Activated CD4-positive, alpha-beta T cell treated with anti-CD3 and anti-CD28 coated beads for 4 hours (primary cell): ENCODE measurements at regions not wholly inside any gene's neighbourhood (a gene's known extent, or its start where the extent isn't known, plus 50 kb on each side); places are given as distances from the start of the nearest gene placed in this dataset.
"Not testable (repeated sequence)": the region's sequence is repeated elsewhere in the genome, so short reads cannot be mapped to it uniquely, and the experiment has no call there.

ENCODE experiments used
- DNase-seq, 2 donors: peaks; one replicate each; pipeline ENCODE4 v3.0.0-alpha.2; 2020

GRCh38 chr16:47903470-47903869, 252.3 kb downstream of the ABCC12 start:
- no peak for DNase-seq

- not testable (repeated sequence) for DNase-seq
Measured at GRCh38 chr16:47897105-47897504, 258.7 kb downstream of the ABCC12 start.

- no peak for DNase-seq
Measured at GRCh38 chr16:47895146-47895545, 260.6 kb downstream of the ABCC12 start.

- DNase-seq, result no peak
Measured at GRCh38 chr16:47892999-47893398, 262.8 kb downstream of the ABCC12 start.

- no peak for DNase-seq
Measured at GRCh38 chr16:47888734-47889133, 267.1 kb downstream of the ABCC12 start.

GRCh38 chr16:47888142-47888541, 267.7 kb downstream of the ABCC12 start:
- DNase-seq, result no peak

GRCh38 chr16:47887496-47887895, 268.3 kb downstream of the ABCC12 start:
- no peak for DNase-seq

- DNase-seq, result no peak
Measured at GRCh38 chr16:47886631-47887415, 269.0 kb downstream of the ABCC12 start.

- DNase-seq, result no peak
Measured at GRCh38 chr16:47886139-47886538, 269.7 kb downstream of the ABCC12 start.

- DNase-seq, result no peak
Measured at GRCh38 chr16:47885489-47885888, 270.3 kb downstream of the ABCC12 start.

GRCh38 chr16:47884116-47884725, 271.6 kb downstream of the ABCC12 start:
- no peak for DNase-seq

GRCh38 chr16:47881574-47881973, 274.2 kb downstream of the ABCC12 start:
- DNase-seq, result no peak

GRCh38 chr16:47880653-47881052, 275.1 kb downstream of the ABCC12 start:
- no peak for DNase-seq

- no peak for DNase-seq
Measured at GRCh38 chr16:47877166-47877565, 278.6 kb downstream of the ABCC12 start.

GRCh38 chr16:47876511-47876910, 279.3 kb downstream of the ABCC12 start:
- no peak for DNase-seq

- DNase-seq, result no peak
Measured at GRCh38 chr16:47873434-47873833, 282.4 kb downstream of the ABCC12 start.

GRCh38 chr16:47872225-47872624, 283.6 kb downstream of the ABCC12 start:
- no peak for DNase-seq

GRCh38 chr16:47866423-47866822, 289.4 kb downstream of the ABCC12 start:
- DNase-seq, result no peak

- DNase-seq, result no peak
Measured at GRCh38 chr16:47865337-47865855, 290.4 kb downstream of the ABCC12 start.

- DNase-seq, result not testable (repeated sequence)
Measured at GRCh38 chr16:47864262-47864661, 291.5 kb downstream of the ABCC12 start.

GRCh38 chr16:47861999-47862398, 293.8 kb downstream of the ABCC12 start:
- DNase-seq, result no peak

- DNase-seq, result no peak
Measured at GRCh38 chr16:47858333-47858982, 297.3 kb downstream of the ABCC12 start.

GRCh38 chr16:47855431-47855830, 300.4 kb downstream of the ABCC12 start:
- no peak for DNase-seq

- DNase-seq, result no peak
Measured at GRCh38 chr16:47854737-47855136, 301.1 kb downstream of the ABCC12 start.
